ENCODE measurements at regions not wholly inside any gene's neighbourhood (a gene's known extent, or its start where the extent isn't known, plus 50 kb on each side); places are given as distances from the start of the nearest gene placed in this dataset.

- no peak overlapping the region for H3K4me3 ChIP-seq
- H3K36me3 ChIP-seq: no peaks in the 10 kb centered on the region
- H3K27me3 ChIP-seq: no peaks in the 10 kb centered on the region
- TF ChIP-seq, protein P1, sequence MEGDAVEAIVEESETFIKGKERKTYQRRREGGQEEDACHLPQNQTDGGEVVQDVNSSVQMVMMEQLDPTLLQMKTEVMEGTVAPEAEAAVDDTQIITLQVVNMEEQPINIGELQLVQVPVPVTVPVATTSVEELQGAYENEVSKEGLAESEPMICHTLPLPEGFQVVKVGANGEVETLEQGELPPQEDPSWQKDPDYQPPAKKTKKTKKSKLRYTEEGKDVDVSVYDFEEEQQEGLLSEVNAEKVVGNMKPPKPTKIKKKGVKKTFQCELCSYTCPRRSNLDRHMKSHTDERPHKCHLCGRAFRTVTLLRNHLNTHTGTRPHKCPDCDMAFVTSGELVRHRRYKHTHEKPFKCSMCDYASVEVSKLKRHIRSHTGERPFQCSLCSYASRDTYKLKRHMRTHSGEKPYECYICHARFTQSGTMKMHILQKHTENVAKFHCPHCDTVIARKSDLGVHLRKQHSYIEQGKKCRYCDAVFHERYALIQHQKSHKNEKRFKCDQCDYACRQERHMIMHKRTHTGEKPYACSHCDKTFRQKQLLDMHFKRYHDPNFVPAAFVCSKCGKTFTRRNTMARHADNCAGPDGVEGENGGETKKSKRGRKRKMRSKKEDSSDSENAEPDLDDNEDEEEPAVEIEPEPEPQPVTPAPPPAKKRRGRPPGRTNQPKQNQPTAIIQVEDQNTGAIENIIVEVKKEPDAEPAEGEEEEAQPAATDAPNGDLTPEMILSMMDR (IDR thresholded peaks at IDR 0.05): no peak
- no peak for TF ChIP-seq POLR2A (IDR thresholded peaks at IDR 0.05)
- TF ChIP-seq EP300 (IDR thresholded peaks at IDR 0.05): no peak
- TF ChIP-seq POLR2AphosphoS5 (IDR thresholded peaks at IDR 0.05): no peak
- H3K4me1 ChIP-seq: no peaks in the 10 kb centered on the region
- H3K27ac ChIP-seq: no peak overlapping the region
- 89 to 91% methylated on average over 3 of the region's 3 CpGs for WGBS, 2 donors
- H3K9me3 ChIP-seq: no peaks in the 10 kb centered on the region
- no peak for DNase-seq
- ATAC-seq (ENCODE audit: low FRiP score in 2 of 2): no peak
These were observed 169.9 kb upstream of the PALMD start for GRCh38 chr1:99476058-99476457.

- Histone ChIP-seq H3K27ac (no peak overlapping the region), H3K36me3 (no peaks in the 10 kb centered on the region), H3K9me3 (no peaks in the 10 kb centered on the region), H3K27me3 (no peaks in the 10 kb centered on the region), H3K4me1 (no peaks in the 10 kb centered on the region), H3K4me3 (no peak overlapping the region)
- TF ChIP-seq, protein P1 (IDR thresholded peaks at IDR 0.05): peak; percentile 48 to 69 (median 56)
- TF ChIP-seq POLR2A (IDR thresholded peaks at IDR 0.05): no peak
- no peak for TF ChIP-seq EP300 (IDR thresholded peaks at IDR 0.05)
- no peak for TF ChIP-seq POLR2AphosphoS5 (IDR thresholded peaks at IDR 0.05)
- ATAC-seq (ENCODE audit: low FRiP score in 2 of 2) (peak in 1 of 2 donors; percentile 80), DNase-seq (peak in 1 of 2 donors; percentile 22)
These were observed 164.4 kb upstream of the PALMD start for GRCh38 chr1:99481391-99481996.

- no peak overlapping the region for H3K4me3 ChIP-seq
- 78 to 89% methylated on average over 2 of the region's 2 CpGs for WGBS, 2 donors
- no peak for TF ChIP-seq POLR2AphosphoS5 (IDR thresholded peaks at IDR 0.05)
- TF ChIP-seq, protein P1 (IDR thresholded peaks at IDR 0.05): no peak
- TF ChIP-seq POLR2A (IDR thresholded peaks at IDR 0.05): no peak
- no peak for TF ChIP-seq EP300 (IDR thresholded peaks at IDR 0.05)
- no peaks in the 10 kb centered on the region for H3K36me3 ChIP-seq
- ATAC-seq (ENCODE audit: low FRiP score in 2 of 2): no peak
- no peaks in the 10 kb centered on the region for H3K27me3 ChIP-seq
- H3K9me3 ChIP-seq: no peaks in the 10 kb centered on the region
- H3K4me1 ChIP-seq: no peaks in the 10 kb centered on the region
- no peak overlapping the region for H3K27ac ChIP-seq
- no peak for DNase-seq
These were observed 163.6 kb upstream of the PALMD start for GRCh38 chr1:99482286-99482685.

DNA sequence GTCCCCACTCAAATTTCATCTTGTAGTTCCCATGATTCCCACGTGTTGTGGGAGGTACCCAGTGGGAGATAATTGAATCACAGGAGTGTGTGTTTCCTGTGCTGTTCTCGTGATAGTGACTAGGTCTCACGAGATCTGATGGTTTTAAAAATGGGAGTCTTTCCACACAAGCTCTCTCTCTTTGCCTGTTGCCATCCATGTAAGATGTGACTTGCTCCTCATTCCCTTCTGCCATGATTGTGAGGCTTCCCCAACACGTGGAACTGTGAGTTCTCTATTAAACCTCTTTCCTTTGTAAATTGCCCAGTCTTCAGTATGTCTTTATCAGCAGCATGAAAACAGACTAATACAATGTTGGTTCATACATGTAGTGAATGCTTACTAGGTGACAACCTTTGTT is 163.2 kb upstream of the PALMD start:
- Histone ChIP-seq H3K4me1 (no peaks in the 10 kb centered on the region), H3K27me3 (no peaks in the 10 kb centered on the region), H3K36me3 (no peaks in the 10 kb centered on the region), H3K4me3 (no peak overlapping the region), H3K9me3 (no peaks in the 10 kb centered on the region), H3K27ac (no peak overlapping the region)
- no peak for ATAC-seq (ENCODE audit: low FRiP score in 2 of 2)
- DNase-seq: no peak
- TF ChIP-seq POLR2AphosphoS5 (IDR thresholded peaks at IDR 0.05) (no peak), POLR2A (IDR thresholded peaks at IDR 0.05) (no peak), EP300 (IDR thresholded peaks at IDR 0.05) (no peak)
- TF ChIP-seq, protein P1 (IDR thresholded peaks at IDR 0.05): no peak
- 82 to 87% methylated on average over 4 of the region's 4 CpGs for WGBS, 2 donors

GRCh38 chr1:99490031-99490430 is 155.9 kb upstream of the PALMD start:
- no peaks in the 10 kb centered on the region for H3K27me3 ChIP-seq
- WGBS, 2 donors: 80 to 100% methylated on average over 2 of the region's 2 CpGs
- no peak for TF ChIP-seq POLR2AphosphoS5 (IDR thresholded peaks at IDR 0.05)
- no peak for TF ChIP-seq EP300 (IDR thresholded peaks at IDR 0.05)
- TF ChIP-seq, protein P1 (IDR thresholded peaks at IDR 0.05): no peak
- TF ChIP-seq POLR2A (IDR thresholded peaks at IDR 0.05): no peak
- ATAC-seq (ENCODE audit: low FRiP score in 2 of 2) (no peak), DNase-seq (no peak)
- no peaks in the 10 kb centered on the region for H3K9me3 ChIP-seq
- H3K36me3 ChIP-seq: no peaks in the 10 kb centered on the region
- H3K27ac ChIP-seq: no peak overlapping the region
- H3K4me3 ChIP-seq: no peak overlapping the region
- H3K4me1 ChIP-seq: no peaks in the 10 kb centered on the region
